ENCODE measurements at regions not wholly inside any gene's neighbourhood (a gene's known extent, or its start where the extent isn't known, plus 50 kb on each side); places are given as distances from the start of the nearest gene placed in this dataset.

DNA sequence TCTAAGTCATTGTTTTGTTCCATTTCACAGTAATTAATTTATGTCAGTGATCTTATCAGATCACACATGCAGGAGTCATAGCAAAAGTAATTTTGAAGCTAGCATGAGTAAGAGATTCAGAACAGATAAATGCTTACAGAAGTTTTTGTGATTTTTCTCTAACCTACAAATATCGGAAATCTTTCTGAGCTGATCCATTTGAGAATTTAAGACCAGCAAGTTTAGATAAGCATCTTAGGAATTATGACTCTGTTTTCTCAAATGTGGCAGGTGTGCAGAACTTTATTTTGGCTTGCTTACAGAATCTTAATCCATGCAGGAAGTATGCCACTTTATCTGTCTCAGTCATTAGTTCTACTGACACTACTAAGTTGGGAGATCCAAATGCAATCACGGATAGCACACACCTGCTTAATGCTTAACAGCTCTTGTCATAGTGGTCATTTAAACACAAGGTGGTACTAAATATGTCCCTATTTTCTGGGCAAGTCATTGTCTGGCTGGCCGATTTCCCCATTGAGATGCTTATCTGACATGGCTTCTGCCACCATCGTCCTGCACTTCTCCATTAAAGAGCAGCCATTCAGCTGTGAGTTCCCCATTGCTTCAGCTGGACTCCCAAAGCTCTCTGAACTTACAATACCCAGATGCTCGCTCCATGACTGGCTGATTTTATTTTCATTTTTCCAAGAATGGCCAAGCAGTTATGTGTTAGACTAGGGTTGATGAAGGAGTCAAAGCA lies 305.4 kb upstream of the NUDT12 start:
- no peak overlapping the region for H2AFZ ChIP-seq
- DNase-seq (ENCODE audit: low spot score), result no peak
- no peak overlapping the region for H3K27ac ChIP-seq

DNA sequence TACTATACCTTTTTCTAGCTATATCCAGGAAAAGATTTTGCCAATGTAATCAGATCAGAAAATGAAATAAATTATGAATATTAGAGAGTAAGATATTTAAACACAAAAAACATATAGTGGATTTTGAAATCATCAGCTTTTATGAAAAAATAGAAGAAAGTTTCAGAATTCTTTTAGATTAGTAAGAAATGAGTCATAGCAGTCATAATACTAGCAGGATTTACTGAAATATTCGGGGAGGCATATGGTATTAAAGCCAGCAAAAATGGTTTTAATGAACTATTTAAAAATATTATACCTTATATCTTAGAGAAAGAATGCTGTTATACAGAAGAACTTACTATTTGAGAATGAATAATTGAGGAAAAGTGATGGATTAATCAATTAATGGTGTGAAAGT lies 303.6 kb upstream of the NUDT12 start:
- TF ChIP-seq CTCF (IDR thresholded peaks at IDR 0.05; ENCODE audit: poor library complexity) (no peak), EZH2phosphoT487 (IDR thresholded peaks at IDR 0.05; ENCODE audit: low read depth, severe bottlenecking, unreplicated experiment) (no peak)
- WGBS (ENCODE audit: low lambda C conversion rate, missing lambda C conversion rate), result 90% methylated on average over 1 of the region's 1 CpG
- H3K27me3 ChIP-seq, result no peaks in the 10 kb centered on the region
- H3K79me2 ChIP-seq, result no peaks in the 10 kb centered on the region
- H4K20me1 ChIP-seq (ENCODE audit: insufficient read depth, poor library complexity, severe bottlenecking), result no peaks in the 10 kb centered on the region
- H3K36me3 ChIP-seq (replicated peaks; ENCODE audit: insufficient read depth, low read depth), result no peaks in the 10 kb centered on the region
- no peak overlapping the region for H3K4me3 ChIP-seq
- no peaks in the 10 kb centered on the region for H3K4me1 ChIP-seq (ENCODE audit: insufficient read depth)
- H2AFZ ChIP-seq, result no peak overlapping the region
- no peaks in the 10 kb centered on the region for H3K9me3 ChIP-seq (ENCODE audit: low read depth)
- H3K9me2 ChIP-seq (replicated peaks; ENCODE audit: insufficient read depth), result no peaks in the 10 kb centered on the region
- no peak overlapping the region for H3K27ac ChIP-seq
- no peak overlapping the region for H3K4me2 ChIP-seq
- DNase-seq (ENCODE audit: low spot score), result no peak

More for the DNA sequence above, 305.4 kb upstream of the NUDT12 start:
- Histone ChIP-seq H3K4me2 (no peak overlapping the region), H3K36me3 (replicated peaks; ENCODE audit: insufficient read depth, low read depth) (no peaks in the 10 kb centered on the region), H3K4me3 (no peak overlapping the region), H3K4me1 (ENCODE audit: insufficient read depth) (no peaks in the 10 kb centered on the region), H4K20me1 (ENCODE audit: insufficient read depth, poor library complexity, severe bottlenecking) (no peaks in the 10 kb centered on the region), H3K9me2 (replicated peaks; ENCODE audit: insufficient read depth) (no peaks in the 10 kb centered on the region), H3K79me2 (no peaks in the 10 kb centered on the region), H3K9me3 (ENCODE audit: low read depth) (no peaks in the 10 kb centered on the region), H3K27me3 (no peaks in the 10 kb centered on the region)
- no peak for TF ChIP-seq EZH2 (IDR thresholded peaks at IDR 0.05; ENCODE audit: borderline replicate concordance)
- no peak for TF ChIP-seq CTCF (IDR thresholded peaks at IDR 0.05; ENCODE audit: poor library complexity)
- no peak for TF ChIP-seq EZH2phosphoT487 (IDR thresholded peaks at IDR 0.05; ENCODE audit: low read depth, severe bottlenecking, unreplicated experiment)
- 81% methylated on average over 5 of the region's 5 CpGs for WGBS (ENCODE audit: low lambda C conversion rate, missing lambda C conversion rate)

DNA sequence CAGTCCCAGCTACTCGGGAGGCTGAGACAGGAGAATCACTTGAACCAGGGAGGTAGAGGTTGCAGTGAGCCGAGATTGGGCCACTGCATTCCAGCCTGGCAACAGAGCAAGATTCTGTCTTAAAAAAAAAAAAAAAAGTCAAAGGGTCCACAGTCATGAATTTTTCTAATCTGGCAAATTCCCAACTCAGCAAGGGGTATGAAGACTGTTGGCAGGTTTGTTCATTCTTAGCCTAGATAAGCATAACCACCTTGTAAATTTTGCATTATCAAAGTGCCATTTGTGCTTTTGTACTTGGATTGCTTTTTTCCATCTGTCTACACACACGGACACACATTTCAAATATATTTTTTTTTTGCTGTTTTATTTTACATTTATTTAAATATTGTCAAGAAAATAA lies 299.8 kb upstream of the NUDT12 start:
- no peaks in the 10 kb centered on the region for H3K27me3 ChIP-seq
- H3K4me2 ChIP-seq, result no peak overlapping the region
- no peak overlapping the region for H3K4me3 ChIP-seq
- H4K20me1 ChIP-seq (ENCODE audit: insufficient read depth, poor library complexity, severe bottlenecking), result no peaks in the 10 kb centered on the region
- WGBS (ENCODE audit: low lambda C conversion rate, missing lambda C conversion rate), result 92% methylated on average over 3 of the region's 3 CpGs
- TF ChIP-seq EZH2 (IDR thresholded peaks at IDR 0.05; ENCODE audit: borderline replicate concordance), result no peak
- TF ChIP-seq CTCF (IDR thresholded peaks at IDR 0.05; ENCODE audit: poor library complexity), result no peak
- TF ChIP-seq EZH2phosphoT487 (IDR thresholded peaks at IDR 0.05; ENCODE audit: low read depth, severe bottlenecking, unreplicated experiment), result no peak
- no peaks in the 10 kb centered on the region for H3K4me1 ChIP-seq (ENCODE audit: insufficient read depth)
- no peak overlapping the region for H2AFZ ChIP-seq
- no peaks in the 10 kb centered on the region for H3K79me2 ChIP-seq
- no peak overlapping the region for H3K27ac ChIP-seq
- H3K9me3 ChIP-seq (ENCODE audit: low read depth), result no peaks in the 10 kb centered on the region
- H3K9me2 ChIP-seq (replicated peaks; ENCODE audit: insufficient read depth), result no peaks in the 10 kb centered on the region
- DNase-seq (ENCODE audit: low spot score), result no peak
- H3K36me3 ChIP-seq (replicated peaks; ENCODE audit: insufficient read depth, low read depth), result no peaks in the 10 kb centered on the region
